H9 (cell line): ENCODE measurements at regions not wholly inside any gene's neighbourhood (a gene's known extent, or its start where the extent isn't known, plus 50 kb on each side); places are given as distances from the start of the nearest gene placed in this dataset.

Experiments used
- DNase-seq: peaks from one replicate; pipeline ENCODE4 v3.0.0-alpha.2; 2017
- H2AFZ ChIP-seq: one replicate; pipeline ENCODE4 v1.6.1; 2013; ENCODE audit warnings: mild to moderate bottlenecking, low read length, control low read depth, moderate library complexity
- H2AK5ac ChIP-seq: 2 replicates; pipeline ENCODE4 v1.6.1; 2013; ENCODE audit warnings: low read length, control low read depth, mixed read lengths; ENCODE audit not compliant: insufficient read length
- H2BK120ac ChIP-seq: one replicate; pipeline ENCODE4 v1.6.1; 2013; ENCODE audit warnings: low read depth, mild to moderate bottlenecking, low read length, control low read depth, inconsistent platforms; ENCODE audit not compliant: poor library complexity, severe bottlenecking
- H2BK12ac ChIP-seq: 2 replicates; pipeline ENCODE4 v1.6.1; 2013; ENCODE audit warnings: low read length, control low read depth, mixed read lengths, low read depth; ENCODE audit not compliant: insufficient read length
- H2BK15ac ChIP-seq: 2 replicates; pipeline ENCODE4 v1.6.1; 2013; ENCODE audit warnings: low read depth, low read length, control low read depth
- H2BK20ac ChIP-seq: one replicate; pipeline ENCODE4 v1.6.1; 2013; ENCODE audit warnings: low read depth, mild to moderate bottlenecking, low read length, control low read depth, inconsistent platforms; ENCODE audit not compliant: poor library complexity, severe bottlenecking
- H2BK5ac ChIP-seq: 2 replicates; pipeline ENCODE4 v1.6.1; 2013; ENCODE audit warnings: low read length, control low read depth, mixed read lengths; ENCODE audit not compliant: insufficient read length
- H3K14ac ChIP-seq: 2 replicates; pipeline ENCODE4 v1.6.1; 2013; ENCODE audit warnings: low read length, control low read depth; ENCODE audit not compliant: insufficient read depth
- H3K18ac ChIP-seq: 2 replicates; pipeline ENCODE4 v1.6.1; 2013; ENCODE audit warnings: low read depth, mild to moderate bottlenecking, mixed read lengths, low read length, control low read depth; ENCODE audit not compliant: insufficient read length
- H3K23ac ChIP-seq: 2 replicates; pipeline ENCODE4 v1.6.1; 2013; ENCODE audit warnings: low read length, control low read depth, mixed read lengths, low read depth; ENCODE audit not compliant: insufficient read length
- H3K23me2 ChIP-seq: 2 replicates; pipeline ENCODE4 v1.6.1; 2013; ENCODE audit warnings: low read depth, mild to moderate bottlenecking, mixed read lengths, low read length, control low read depth; ENCODE audit not compliant: insufficient read length, poor library complexity, severe bottlenecking
- H3K27ac ChIP-seq: 2 replicates; pipeline ENCODE4 v1.5.1; 2013; ENCODE audit warnings: low read length, control low read depth, mixed read lengths, low read depth; ENCODE audit not compliant: insufficient read length
- H3K27me3 ChIP-seq: 2 replicates; pipeline ENCODE4 v1.6.1; 2013; ENCODE audit warnings: low read length, control low read depth, inconsistent platforms; ENCODE audit not compliant: insufficient read depth
- H3K4ac ChIP-seq: 2 replicates; pipeline ENCODE4 v1.6.1; 2013; ENCODE audit warnings: low read depth, mild to moderate bottlenecking, control low read depth, inconsistent platforms, low read length, moderate library complexity
- H3K4me1 ChIP-seq: 2 replicates; pipeline ENCODE4 v1.6.1; 2013; ENCODE audit warnings: low read length, control low read depth, inconsistent platforms; ENCODE audit not compliant: insufficient read depth
- H3K4me2 ChIP-seq: 2 replicates; pipeline ENCODE4 v1.6.1; 2013; ENCODE audit warnings: low read length, control low read depth, mixed read lengths; ENCODE audit not compliant: insufficient read length, insufficient read depth
- H3K56ac ChIP-seq: 2 replicates; pipeline ENCODE4 v1.6.1; 2013; ENCODE audit warnings: low read depth, mild to moderate bottlenecking, mixed read lengths, low read length, control low read depth; ENCODE audit not compliant: insufficient read length
- H3K79me1 ChIP-seq: 2 replicates; pipeline ENCODE4 v1.6.1; 2013; ENCODE audit warnings: low read depth, mild to moderate bottlenecking, moderate library complexity, low read length, control low read depth, inconsistent platforms; ENCODE audit not compliant: insufficient read depth, poor library complexity, severe bottlenecking
- H3K79me2 ChIP-seq: 2 replicates; pipeline ENCODE4 v1.6.1; 2013; ENCODE audit warnings: low read length, control low read depth, inconsistent platforms; ENCODE audit not compliant: insufficient read depth
- H3K9ac ChIP-seq: 2 replicates; pipeline ENCODE4 v1.6.1; 2013; ENCODE audit warnings: low read length, control low read depth, mixed read lengths; ENCODE audit not compliant: insufficient read length; ENCODE audit errors: extremely low read depth
- H3K9me3 ChIP-seq: one replicate; pipeline ENCODE4 v1.6.1; 2013; ENCODE audit warnings: low read depth, low read length, inconsistent platforms; ENCODE audit not compliant: control insufficient read depth
- H3T11ph ChIP-seq: one replicate; pipeline ENCODE4 v1.6.1; 2013; ENCODE audit warnings: mild to moderate bottlenecking, low read length, control low read depth, inconsistent platforms
- H4K20me1 ChIP-seq: one replicate; pipeline ENCODE4 v1.6.1; 2013; ENCODE audit not compliant: control insufficient read depth, insufficient read length, insufficient read depth
- H4K5ac ChIP-seq: 2 replicates; pipeline ENCODE4 v1.6.1; 2013; ENCODE audit warnings: low read depth, mild to moderate bottlenecking, mixed read lengths, low read length, control low read depth; ENCODE audit not compliant: insufficient read length
- H4K8ac ChIP-seq: replicated peaks from 2 replicates; pipeline ENCODE4 v1.6.1; 2013; ENCODE audit warnings: low read length, control low read depth, mixed read lengths, low read depth; ENCODE audit not compliant: insufficient read length
- H4K91ac ChIP-seq: 2 replicates; pipeline ENCODE4 v1.6.1; 2013; ENCODE audit warnings: low read depth, mild to moderate bottlenecking, moderate library complexity, mixed read lengths, low read length, control low read depth; ENCODE audit not compliant: insufficient read length
- H3K27ac Mint-ChIP-seq, 3 experiments: 2 replicates in 2 of 3; 3 replicates in 1 of 3; pipeline ENCODE4 v1.8.0; 2020 to 2021; ENCODE audit warnings: mixed read lengths in 3 of 3, mild to moderate bottlenecking in 1 of 3, moderate library complexity in 1 of 3
- H3K27me3 Mint-ChIP-seq: 2 replicates; pipeline ENCODE4 v1.8.0; 2021; ENCODE audit warnings: low read depth, mild to moderate bottlenecking, moderate library complexity, mixed read lengths
- H3K36me3 Mint-ChIP-seq, 3 experiments: 2 replicates in 2 of 3; 3 replicates in 1 of 3; pipeline ENCODE4 v1.8.0; 2020 to 2021; ENCODE audit warnings: low read depth in 3 of 3, mixed read lengths in 3 of 3; ENCODE audit not compliant: insufficient read depth in 1 of 3
- H3K4me1 Mint-ChIP-seq, 2 experiments: 2 replicates each; pipeline ENCODE4 v1.8.0; 2020; ENCODE audit warnings: mixed read lengths in 2 of 2
- H3K4me3 Mint-ChIP-seq, 2 experiments: 2 replicates in 1 of 2; 3 replicates in 1 of 2; pipeline ENCODE4 v1.8.0; 2020 to 2021; ENCODE audit warnings: mild to moderate bottlenecking in 2 of 2, mixed read lengths in 2 of 2, moderate library complexity in 1 of 2
- H3K9me3 Mint-ChIP-seq, 2 experiments: 2 replicates in 1 of 2; 3 replicates in 1 of 2; pipeline ENCODE4 v1.8.0; 2020; ENCODE audit warnings: mild to moderate bottlenecking in 2 of 2, mixed read lengths in 2 of 2, moderate library complexity in 1 of 2
- CTCF ChIP-seq: fragments of 200-600 bp; sonication (generic); conservative IDR thresholded peaks from 3 replicates; pipeline ENCODE4 v1.8.0; 2021; ENCODE audit warnings: antibody characterized with exemption, mild to moderate bottlenecking

- Histone ChIP-seq H4K8ac (no peak overlapping the region), H3K79me1 (no peaks in the 10 kb centered on the region), H3K4me1 (0 out of 2 replicates have a peak, but pooled peaks cover 2% of the 10 kb centered on the region), H2AFZ (no peak overlapping the region), H3K4me2 (no peak overlapping the region), H4K91ac (no peak overlapping the region), H3K9me3 (no peaks in the 10 kb centered on the region), H3K27me3 (no peaks in the 10 kb centered on the region), H3K9ac (no peak overlapping the region), H2BK12ac (no peak overlapping the region), H2AK5ac (no peak overlapping the region), H3K23ac (no peak overlapping the region), H3K4ac (no peak overlapping the region), H2BK120ac (no peak overlapping the region), H2BK5ac (no peak overlapping the region), H2BK20ac (no peak overlapping the region), H3K23me2 (no peaks in the 10 kb centered on the region), H3K18ac (no peak overlapping the region), H4K5ac (no peak overlapping the region), H2BK15ac (no peak overlapping the region), H4K20me1 (no peaks in the 10 kb centered on the region), H3K79me2 (no peaks in the 10 kb centered on the region), H3K27ac (no peak overlapping the region), H3T11ph (no peak overlapping the region), H3K14ac (no peak overlapping the region), H3K56ac (no peak overlapping the region)
- DNase-seq: no peak
- H3K36me3 Mint-ChIP-seq: no peaks in the 10 kb centered on the region
- no peaks in the 10 kb centered on the region for H3K9me3 Mint-ChIP-seq
- peaks cover 0 to 5% of the 10 kb centered on the region in 2 experiments; a peak in 2 of 4 replicates for H3K4me1 Mint-ChIP-seq
- H3K27ac Mint-ChIP-seq: no peak overlapping the region
- H3K4me3 Mint-ChIP-seq: no peak overlapping the region
- H3K27me3 Mint-ChIP-seq: no peaks in the 10 kb centered on the region; the same call in 1 of the 2 replicates
- no peak for TF ChIP-seq CTCF
These were observed 126.2 kb upstream of the LRRC7 start for GRCh38 chr1:69441496-69441895.
